ENCODE measurements at regions not wholly inside any gene's neighbourhood (a gene's known extent, or its start where the extent isn't known, plus 50 kb on each side); places are given as distances from the start of the nearest gene placed in this dataset.

GRCh38 chr1:163842571-163842970 is 520.8 kb downstream of the NUF2 start:
- TF ChIP-seq CTCF (IDR thresholded peaks at IDR 0.05) = no peak
- no peak for TF ChIP-seq POLR2A (IDR thresholded peaks at IDR 0.05)
- no peak for TF ChIP-seq POLR2AphosphoS5 (IDR thresholded peaks at IDR 0.05; ENCODE audit: insufficient read depth in 1 of 2, low read depth in 1 of 2)
